GM19452 (cell line): ENCODE measurements at regions not wholly inside any gene's neighbourhood (a gene's known extent, or its start where the extent isn't known, plus 50 kb on each side); places are given as distances from the start of the nearest gene placed in this dataset.
"Not testable (repeated sequence)": the region's sequence is repeated elsewhere in the genome, so short reads cannot be mapped to it uniquely, and the experiment has no call there.

ENCODE experiments used
- ATAC-seq: cut with Tn5 transposase; IDR thresholded peaks from one replicate; pipeline ENCODE4 v1.9.1; 2021; ENCODE audit not compliant: unreplicated experiment

DNA sequence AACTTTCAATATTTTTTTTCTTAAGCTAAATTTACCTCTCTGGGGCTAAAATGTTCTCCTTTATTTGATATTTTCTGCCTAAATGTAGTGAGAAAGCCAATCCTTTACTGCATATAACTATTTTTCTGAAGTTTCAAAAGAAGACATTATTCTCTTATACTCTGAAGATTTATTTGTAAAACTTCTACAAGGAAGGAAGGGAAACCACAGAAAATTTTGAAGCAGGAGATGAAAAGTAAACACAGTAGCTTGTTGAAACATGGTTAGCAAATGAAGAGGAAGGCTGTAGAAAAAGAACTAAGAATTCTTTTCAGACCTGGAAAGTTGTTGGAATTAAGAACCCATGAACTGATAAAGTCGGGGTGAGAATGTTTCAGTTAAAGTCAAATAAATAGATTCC, 330.3 kb downstream of the HGF start:
- ATAC-seq, result no peak

DNA sequence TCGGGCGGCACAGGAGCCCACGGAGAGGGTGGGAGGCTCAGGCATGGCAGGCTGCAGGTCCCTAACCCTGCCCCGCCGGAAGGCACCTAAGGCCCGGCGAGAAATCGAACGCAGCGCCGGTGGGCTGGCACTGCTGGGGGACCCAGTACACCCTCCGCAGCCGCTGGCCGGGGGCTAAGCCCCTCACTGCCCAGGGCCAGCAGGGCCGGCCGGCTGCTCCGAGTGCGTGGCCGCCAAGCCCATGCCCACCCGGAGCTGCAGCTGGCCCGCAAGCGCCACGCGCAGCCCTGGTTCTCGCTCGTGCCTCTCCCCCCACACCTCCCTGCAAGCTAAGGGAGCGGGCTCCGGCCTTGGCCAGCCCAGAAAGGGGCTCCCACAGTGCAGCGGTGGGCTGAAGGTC, 332.7 kb downstream of the HGF start:
- not testable (repeated sequence) for ATAC-seq

DNA sequence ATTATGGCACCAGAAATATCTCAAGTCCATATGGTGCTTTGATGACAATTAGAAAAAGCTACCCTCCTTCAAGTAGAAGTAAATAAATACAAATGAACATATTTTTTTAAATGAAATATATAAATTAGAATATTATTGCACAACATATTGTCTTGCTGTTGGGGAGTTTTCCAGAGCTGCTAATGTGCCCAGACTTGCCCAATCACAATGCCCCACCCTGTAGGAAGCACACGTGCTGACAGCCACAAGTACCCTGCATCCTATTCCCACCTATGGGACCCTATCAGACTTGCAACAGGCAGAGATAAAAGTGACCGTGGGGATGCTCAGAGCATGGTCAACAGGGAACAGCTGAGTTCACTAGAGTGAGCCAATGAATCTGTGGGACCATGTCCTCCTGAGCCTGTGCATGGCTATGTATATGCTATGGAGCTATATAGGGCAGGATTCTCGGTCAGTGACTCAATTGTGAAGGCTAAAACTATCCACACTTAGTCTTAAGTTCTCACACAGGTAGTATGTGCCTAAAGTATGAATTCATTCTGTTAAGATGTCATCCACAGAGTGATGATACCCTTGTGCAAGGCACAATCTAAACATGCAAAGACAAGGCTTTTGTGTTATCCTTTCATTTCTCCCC, 336.0 kb downstream of the HGF start:
- no peak for ATAC-seq

DNA sequence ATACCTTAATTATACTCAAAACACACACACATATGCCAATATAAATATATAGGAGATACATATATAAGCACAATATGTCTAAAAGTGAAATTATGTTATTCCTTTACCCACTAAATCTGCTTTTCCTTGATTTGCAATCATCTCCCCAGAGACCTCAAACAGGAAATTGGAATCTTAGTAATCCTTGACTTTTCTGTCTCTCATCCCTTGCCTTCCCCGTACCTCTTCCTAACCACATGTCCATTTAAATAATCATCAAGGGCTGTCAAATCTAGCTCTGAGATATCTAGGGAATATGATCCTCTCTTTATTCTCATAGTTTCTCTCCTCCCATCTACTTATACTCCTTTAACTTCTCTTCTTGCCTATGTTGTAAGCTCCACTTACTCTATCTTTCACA, 336.6 kb downstream of the HGF start:
- no peak for ATAC-seq

DNA sequence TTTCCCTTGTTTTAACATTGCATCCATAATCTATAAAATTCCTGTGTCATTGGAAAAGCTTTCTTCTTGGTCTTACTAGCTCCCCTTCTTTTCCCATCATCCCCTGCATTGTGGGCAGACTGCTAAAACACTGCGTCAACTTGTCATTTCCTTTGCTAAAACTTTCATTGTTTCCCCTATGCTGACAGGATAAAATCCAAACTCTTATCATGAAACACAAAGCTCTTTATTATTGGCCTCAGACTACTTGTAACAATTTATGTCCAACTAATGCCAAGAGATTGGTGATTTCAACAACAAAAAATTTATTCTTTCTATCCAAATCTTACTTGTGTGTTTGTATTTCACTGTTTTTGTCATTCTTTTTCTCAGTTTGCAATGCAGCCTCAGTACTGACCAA, 339.1 kb downstream of the HGF start:
- ATAC-seq, result no peak

DNA sequence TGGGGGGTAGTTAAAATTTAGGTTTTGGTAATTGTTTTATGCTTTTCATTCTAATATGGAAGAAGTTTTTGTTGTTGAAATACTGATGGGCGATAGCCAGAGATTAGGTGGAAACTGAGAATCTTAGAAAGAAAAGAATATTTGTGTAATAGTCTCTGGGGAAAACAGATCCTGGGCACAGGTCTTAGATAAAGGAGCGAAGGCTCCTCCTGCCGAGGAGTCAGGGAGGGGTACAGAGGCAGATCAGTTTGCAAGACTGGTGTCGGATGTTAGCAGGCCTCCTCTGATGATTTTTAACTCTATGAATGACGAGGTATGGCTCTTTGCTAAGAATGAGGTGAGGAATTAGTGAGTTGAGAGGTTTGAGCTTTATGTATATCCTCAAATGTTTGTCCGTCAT, 339.7 kb downstream of the HGF start:
- no peak for ATAC-seq

DNA sequence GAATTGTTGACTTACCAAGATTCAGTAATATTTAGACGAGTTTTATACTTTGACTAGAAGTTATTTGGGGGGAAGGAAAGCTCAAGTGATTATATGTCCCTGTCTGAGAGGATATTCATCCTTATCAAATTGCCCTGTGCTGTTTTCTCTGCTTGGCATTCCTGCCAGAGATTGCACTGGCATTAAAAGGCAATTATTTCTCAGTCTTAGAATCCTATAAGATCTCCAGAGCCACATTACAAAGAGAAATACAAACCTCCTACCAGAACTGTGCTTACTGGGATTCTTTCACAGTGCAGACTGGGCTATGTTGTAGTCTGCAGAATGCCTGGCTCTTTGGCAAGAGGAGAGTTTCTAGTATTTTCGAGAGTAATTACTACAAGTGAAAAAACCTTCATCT, 342.4 kb downstream of the HGF start:
- ATAC-seq, result no peak

DNA sequence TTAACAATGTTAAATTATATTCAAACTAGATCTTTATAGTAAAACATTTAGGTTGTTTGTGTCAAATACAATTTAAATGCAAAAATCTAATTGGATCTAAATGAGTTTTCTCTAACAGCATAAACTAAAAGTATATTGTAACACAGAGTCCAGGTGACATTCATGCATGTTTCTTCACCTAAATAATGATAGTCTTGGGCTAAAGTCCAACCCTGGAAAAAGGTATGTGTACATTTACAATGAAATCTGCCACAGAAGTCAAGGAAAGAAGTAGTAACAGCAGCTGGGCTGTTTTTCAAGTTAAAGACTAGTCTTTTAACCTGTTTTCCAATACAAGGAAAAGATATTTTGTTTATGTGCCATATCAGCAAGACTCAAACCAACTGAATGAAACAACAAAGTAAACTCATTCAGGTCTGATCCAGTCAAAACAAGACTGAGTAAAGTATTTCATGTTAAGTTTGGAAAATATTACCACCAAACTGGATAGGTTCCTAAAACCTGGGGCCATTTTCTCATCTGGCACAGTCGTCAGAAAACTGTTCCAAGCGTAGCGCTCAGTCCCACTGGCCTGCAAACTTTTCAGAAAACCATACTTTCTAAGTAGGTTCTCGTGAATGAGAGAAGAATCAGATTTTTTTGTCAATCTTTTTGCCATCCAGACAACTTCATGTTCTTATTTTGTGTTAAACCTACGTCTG, 349.2 kb downstream of the HGF start:
- no peak for ATAC-seq

DNA sequence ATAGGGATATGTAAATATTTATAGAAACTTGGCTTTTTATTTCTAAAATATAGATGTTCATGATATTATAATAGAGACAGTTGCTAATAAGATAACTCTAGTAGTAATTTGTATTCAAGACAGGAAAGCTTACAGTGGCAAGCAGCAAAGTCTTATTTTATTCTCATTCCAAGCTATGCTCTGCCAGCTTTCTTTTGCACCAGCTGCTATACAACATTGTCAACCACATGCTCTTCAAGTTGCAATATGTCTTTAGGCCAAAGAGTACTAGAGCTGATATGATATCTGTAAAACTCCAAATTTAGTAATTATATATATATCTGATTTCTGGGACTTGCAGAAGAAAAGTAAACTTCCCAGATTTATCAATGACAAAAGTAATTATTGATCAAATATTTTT, 350.1 kb downstream of the HGF start:
- ATAC-seq, result no peak

DNA sequence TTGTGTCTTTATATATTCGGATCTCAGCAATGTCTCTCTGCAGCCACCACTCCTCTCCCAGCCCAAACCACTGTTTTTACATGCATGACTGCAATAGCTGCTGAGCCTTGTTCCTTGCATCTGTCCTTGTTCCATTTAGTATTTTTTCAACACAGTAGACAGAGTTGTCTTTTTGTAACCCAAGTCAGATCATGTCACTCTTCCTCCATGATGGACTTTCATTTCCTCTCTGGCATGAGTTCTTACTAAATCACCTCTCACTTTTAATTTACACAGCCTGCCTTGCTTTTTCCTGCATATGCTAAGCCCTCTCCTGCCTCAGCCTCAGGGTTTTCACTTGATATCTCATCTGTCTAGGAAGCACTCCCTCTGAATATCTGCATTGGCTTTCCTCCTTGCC, 353.2 kb downstream of the HGF start:
- no peak for ATAC-seq

DNA sequence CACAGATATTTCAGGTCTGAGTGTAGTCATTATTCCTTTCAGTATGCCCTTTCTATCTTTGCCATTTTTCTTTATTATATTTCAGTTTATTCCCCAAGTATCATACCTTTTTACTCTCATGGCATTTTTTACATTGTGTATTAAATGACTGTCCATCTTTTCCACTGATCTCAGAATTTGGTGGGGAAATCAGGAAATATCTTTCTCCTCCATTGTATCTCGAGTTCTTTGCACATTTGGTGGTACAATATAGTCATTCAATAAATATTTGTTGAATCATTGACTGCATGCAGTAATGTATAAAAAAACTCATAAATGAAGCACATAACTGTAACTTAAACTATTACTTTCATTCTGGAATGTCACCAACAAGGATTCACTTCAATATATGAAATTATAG, 354.7 kb downstream of the HGF start:
- no peak for ATAC-seq

DNA sequence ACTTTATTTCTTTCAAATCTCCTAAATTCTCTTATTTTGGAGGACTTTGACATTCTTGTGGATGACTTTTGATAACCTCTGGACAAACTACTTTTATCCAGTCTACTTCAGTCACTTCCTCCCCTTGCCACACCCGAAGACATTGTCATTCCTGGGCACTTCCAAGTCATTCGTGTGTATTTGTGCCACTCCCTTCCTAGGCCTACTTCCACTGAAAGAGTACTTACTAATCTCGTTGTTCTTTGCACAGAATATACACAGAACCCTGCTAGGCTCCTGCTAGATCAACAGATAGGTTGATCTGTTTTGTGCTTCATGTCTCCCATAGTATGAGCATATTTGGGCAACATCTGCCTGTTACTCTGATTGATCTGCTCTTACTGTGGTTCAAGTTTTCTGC, 355.4 kb downstream of the HGF start:
- ATAC-seq, result no peak

DNA sequence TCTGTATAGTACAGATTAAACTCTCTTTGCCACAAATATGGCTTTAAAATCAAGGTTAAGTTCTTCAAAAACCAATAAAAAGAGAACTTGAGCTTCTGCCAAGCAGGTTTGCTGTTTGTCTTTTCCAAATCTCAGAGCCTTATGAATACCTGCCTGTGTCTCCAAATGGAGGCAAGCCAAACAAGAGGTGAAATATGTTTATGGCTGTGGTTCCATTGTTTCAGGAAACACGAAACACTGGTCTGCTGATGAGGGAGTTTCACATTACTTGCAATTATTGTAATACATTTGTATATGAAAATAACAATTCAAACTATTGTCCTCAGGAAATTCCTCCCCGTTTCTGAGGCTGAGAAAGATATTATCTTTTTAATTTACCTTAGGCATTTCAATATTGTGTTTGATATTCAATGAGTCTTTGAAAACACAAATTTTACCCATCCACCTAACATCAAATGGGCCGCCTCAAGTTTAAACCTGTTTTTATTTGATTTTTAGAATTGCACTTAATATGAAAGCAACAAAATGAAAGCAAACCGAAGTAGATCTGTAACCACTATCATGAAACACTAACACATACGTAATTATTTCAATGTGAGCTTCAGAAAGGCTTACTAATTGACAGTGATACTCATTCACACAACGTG, 359.3 kb downstream of the HGF start:
- ATAC-seq, result no peak

DNA sequence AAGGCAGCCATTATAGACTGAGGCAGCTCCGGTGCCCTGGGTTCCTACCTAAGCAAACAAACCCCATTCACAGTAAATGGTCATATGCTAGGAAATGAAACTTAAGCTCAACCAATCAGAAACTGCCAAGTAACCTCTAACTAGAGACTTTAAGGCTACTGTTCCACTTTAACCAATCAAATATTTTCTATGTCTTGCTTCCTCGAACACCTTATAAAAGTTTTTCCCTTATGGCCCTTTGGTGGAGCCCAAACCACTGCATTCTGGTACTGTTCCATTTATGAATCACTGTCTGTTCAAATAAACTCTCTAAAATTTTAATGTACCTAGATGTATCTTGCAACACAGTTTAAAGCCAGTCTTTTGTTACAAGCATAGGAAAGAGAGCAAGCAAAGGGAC, 361.1 kb downstream of the HGF start:
- ATAC-seq, result no peak

DNA sequence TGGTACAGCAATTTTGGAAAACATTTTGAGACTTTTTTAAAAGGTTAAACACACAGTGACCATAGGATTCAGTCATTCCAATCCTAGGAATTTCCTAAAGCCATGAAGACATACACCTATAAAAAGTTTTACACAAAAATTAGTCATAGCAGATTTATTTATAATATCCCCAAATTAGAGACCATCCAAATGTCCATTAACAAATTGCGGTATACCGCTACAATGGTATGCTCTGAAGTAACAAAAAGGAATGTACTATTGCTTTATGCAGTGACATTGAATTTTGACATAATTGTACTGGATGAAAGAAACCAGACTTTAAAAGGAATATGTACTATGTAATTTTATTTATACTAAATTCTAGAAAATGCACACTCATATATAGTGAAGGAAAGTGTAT, 362.8 kb downstream of the HGF start:
- no peak for ATAC-seq

DNA sequence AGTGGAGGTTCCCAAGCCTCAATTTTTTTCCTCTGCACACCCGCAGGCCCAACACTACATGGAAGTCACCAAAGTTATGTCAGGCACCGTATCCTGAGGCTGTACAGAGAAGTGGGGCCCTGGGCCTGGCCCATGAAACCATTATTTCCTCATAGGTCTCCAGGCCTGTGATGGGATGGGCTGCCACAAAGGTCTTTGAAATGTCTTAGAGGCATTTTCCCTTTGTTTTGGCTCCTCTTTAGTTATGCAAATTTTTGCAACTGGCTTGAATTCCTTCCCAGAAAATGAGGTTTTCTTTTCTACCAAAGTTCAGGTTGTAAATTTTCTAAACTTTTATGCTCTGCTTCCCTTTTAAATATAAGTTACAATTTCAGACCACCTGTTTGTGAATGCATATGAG, 365.2 kb downstream of the HGF start:
- ATAC-seq, result no peak

DNA sequence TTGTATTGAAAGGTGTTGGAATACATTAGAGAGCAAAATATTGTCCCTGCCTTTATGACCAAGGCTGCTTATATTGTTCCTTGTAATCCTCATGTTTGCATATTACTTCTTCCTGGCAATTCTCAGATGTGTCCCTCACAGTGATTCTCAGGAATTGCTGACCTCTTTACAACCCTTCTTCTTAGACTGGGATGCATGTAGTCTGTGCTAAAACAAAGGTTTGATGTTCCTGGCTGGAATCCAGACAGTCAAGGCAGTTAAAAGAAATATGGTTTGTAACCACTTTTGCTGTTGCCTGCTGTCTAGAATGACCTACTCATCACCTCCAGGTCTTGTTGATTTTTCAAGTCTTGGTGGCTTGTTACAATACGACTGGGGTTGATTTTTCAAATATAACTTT, 367.6 kb downstream of the HGF start:
- ATAC-seq, result no peak

DNA sequence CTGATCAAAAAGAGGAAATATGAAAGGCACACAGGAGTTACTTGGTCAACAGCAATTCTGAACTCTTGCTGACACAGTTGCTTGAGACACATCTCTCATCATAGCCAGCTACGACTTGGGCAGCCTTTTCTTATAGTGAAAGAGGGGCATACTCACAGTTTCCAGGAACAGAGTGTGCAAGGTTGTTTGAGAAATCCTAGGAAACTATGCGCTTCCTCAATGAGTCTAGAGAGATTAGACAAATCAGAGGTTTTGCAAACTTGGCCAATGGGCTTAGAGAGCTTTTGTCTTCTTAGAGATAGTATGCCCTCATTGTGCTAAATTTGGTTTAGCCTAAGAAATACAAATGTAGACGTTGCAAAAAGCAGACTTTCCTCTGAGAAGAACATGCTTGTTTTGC, 370.4 kb downstream of the HGF start:
- no peak for ATAC-seq

DNA sequence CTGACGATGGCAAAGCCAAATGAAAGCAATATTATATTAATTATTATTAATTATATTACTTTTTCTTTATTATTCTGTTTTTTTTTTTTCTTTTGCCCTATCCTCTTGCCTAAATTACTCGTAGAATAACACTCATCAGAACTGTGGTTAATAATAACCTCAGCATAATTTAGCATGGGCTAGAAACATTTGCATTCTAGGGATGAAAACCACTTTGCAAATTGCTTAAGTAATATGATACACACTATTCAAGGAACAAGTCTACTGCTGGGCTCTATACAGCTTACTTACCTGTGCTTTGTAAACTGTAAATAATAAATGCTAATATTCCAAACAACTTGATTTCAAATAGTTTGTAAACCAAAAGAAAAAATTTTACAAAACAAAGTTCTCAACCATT, 375.8 kb downstream of the HGF start:
- ATAC-seq, result no peak

DNA sequence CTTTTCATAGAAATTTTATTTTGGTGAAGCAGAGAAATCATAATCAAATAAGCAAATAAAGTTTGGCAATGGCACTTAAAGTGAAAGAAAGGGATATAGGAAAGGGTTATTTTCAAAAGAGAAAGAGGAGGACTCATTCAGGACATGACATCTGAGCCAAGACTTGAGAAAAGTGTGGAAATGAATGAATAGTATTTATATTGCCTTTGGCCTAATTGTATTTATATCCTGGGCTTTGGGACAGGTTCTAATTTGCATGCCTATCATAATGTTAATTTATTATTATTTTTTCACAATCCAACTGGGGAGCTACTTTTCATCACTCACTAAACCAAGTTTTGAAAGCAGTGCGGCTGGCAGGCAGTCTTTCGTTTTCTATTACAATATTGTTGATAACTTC, 376.8 kb downstream of the HGF start:
- ATAC-seq, result no peak

DNA sequence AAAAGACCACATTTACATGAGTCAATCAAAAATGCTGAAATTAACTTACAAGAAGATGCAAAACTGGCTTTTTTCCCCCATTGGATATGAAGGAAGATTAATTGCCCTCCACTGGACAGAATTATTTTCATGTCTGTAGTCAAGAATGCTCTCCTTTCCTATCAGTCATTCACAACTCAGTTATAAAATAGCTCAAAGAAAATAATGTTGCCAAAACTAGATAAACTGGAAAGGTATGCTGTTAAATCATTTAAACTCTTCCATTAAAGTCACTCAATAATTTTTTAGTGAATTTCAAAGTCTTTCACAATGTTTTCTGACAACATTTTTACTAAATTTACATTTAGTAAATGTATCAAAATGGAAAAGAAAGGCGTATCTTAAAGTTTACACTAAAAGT, 384.5 kb downstream of the HGF start:
- ATAC-seq, result no peak

DNA sequence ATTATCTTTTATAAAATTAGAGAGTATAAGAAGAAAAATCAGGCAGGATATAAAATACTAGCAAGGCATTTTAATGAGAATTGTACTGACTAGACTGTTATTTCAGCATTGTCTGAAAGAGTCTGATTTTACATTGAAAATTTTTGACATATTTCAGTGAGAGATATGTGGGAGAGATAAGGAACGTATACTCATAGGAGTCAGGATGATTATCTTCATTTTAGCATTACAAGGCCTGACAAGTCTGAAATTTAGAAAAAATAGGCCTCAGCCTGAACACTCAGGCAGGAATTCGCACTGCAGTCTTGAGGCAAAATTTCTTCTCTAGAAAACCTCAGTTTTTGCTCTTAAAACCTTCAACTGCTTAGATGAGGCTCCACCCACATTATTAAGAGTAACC, 386.0 kb downstream of the HGF start:
- ATAC-seq, result no peak

DNA sequence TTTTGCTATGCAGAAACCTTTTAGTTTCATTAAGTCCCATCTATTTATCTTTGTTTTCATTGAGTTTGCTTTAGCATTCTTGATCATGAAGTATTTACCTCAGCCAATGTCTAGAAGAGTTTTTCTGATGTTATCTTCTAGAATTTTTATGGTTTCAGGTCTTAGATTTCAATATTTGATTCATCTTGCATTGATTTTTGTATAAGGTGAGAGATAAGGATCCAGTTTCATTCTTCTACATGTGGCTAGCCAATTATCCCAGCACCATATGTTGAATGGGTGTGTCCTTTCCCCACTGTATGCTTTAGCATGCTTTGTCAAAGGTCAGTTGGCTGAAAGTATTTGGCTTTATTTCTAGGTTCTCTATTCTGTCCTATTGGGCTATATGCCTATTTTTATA, 395.2 kb downstream of the HGF start:
- not testable (repeated sequence) for ATAC-seq
